HG03025 (cell line): ENCODE measurements at regions not wholly inside any gene's neighbourhood (a gene's known extent, or its start where the extent isn't known, plus 50 kb on each side); places are given as distances from the start of the nearest gene placed in this dataset.
"Not testable (repeated sequence)": the region's sequence is repeated elsewhere in the genome, so short reads cannot be mapped to it uniquely, and the experiment has no call there.

ENCODE experiments used
- ATAC-seq: cut with Tn5 transposase; IDR thresholded peaks from one replicate; pipeline ENCODE4 v1.9.1; 2021; ENCODE audit warnings: mild to moderate bottlenecking, moderate library complexity; ENCODE audit not compliant: unreplicated experiment, low FRiP score

DNA sequence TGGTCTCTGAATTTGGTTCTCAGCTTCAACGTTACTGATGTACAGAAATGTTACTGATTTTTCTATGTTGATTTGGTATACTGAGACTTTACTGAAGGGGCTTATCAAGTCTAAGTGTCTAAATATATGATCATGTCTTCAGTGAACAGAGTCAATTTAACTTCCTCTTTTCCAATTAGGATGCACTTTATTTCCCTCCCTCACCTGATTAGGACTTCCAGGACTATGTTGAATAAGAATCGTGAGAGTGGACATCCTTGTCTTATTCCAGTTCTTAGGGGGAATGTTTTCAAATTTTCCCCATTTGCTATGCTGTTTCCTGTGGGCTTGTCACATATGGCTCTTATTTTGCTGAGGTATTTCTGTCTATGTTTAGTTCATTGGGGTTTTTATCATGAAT, 349.5 kb downstream of the PRR16 start:
- ATAC-seq, result no peak

- ATAC-seq, result no peak
These were observed 353.2 kb downstream of the PRR16 start for GRCh38 chr5:120817044-120817985.

DNA sequence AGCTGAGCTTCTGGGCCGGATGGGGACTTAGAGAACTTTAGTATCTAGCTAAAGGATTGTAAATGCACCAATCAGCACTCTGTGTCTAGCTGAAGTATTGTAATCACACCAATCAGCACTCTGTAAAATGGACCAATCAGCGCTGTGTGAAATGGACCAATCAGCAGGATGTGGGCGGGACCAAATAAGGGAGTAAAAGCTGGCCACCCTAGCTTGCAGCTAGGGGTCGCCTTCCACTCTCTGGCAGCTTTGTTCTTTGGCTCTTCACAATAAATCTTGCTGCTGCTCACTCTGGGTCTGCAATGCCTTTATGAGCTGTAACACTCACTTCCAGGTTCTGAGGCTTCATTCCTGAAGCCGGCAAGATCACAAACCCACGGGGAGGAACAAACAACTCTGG, 354.0 kb downstream of the PRR16 start:
- ATAC-seq, result no peak

DNA sequence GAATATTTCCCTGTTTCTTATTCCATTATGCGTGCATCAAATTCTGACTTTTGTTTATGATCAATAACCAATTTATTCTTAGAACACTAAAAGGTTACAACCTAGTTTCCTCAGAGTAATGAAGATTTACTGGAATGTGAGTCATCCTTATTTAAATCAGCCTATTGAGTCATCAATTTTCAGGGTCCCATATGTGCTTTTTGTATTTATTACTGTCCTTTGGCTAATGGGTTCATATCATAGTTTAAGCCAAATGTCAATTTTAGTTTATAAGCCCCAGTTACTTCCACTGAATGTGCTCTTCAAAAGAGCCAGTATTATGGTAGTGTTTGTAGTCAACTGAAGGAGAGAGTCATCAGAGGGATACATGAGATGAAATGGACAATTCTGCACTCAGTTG, 359.2 kb downstream of the PRR16 start:
- no peak for ATAC-seq

- not testable (repeated sequence) for ATAC-seq
These were observed 367.5 kb downstream of the PRR16 start for GRCh38 chr5:120831646-120832045.

DNA sequence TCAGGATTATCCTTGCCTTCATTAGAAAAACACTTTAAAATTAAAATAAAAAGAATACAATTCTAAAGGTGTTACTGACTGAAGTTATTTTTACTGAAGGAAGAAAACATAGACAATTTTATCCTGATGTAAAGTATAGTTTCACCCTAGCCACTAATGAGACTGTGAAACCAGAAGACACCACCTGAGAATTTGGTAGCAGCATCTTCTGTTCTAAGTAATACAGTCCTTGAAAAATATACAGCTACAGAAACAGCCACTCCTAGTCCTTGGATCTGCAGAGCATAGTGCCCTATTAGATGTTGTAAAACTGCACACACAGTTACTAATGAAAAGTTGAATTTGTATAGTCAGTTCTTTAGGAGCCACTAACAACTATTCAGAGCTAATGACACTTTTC, 377.7 kb downstream of the PRR16 start:
- ATAC-seq, result no peak

GRCh38 chr5:120843390-120843980, 379.4 kb downstream of the PRR16 start:
- ATAC-seq, result no peak

DNA sequence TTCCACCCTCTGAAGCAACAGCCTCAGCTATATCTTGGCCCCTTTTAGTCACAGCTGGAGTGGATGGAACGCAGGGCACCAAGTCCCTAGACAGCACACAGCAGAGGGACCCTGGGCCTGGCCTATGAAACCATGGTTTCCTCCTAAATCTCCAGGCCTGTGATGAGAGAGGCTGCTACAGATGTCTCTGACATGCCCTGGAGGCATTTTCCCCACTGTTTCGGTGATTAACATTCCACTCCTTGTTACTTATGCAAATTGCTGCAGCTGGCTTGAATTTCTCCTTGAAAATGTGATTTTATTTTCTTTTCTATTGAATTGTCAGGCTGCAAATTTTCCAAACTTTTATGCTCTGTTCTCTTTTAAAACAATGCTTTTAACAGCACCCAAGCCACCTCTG, 384.8 kb downstream of the PRR16 start:
- no peak for ATAC-seq

DNA sequence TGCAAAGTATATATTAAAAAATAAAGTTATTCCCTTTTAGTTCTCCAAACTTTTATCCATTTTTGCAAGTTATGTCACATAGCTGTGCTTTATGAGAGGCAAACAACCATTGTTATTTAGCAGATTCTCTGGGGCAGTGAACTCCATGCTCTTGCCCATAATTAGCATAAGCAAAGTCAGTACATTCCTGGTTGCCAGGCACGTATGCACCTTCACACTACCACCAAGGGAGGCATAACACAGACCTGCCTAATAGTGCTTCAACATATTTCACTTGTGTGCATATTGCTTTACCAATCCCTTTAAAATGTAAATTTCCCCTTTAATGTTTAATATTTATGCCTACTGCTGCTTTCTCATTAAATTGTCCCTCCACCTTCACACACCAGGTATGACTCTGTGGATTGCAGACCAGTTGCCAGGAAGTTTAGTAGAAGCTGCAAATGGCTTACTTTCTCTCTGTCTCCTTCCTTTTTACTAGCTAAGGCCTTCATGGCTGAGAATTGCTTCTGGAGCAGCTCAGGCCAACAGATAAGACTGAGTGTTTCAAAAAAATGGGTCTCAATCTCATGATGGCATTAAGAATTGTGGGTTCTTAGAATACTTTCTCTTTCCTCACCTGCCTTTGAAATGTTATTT, 388.2 kb downstream of the PRR16 start:
- no peak for ATAC-seq

- ATAC-seq, result no peak
These were observed 402.9 kb downstream of the PRR16 start for GRCh38 chr5:120866997-120867396.

GRCh38 chr5:120869831-120870230, 405.7 kb downstream of the PRR16 start:
- no peak for ATAC-seq

DNA sequence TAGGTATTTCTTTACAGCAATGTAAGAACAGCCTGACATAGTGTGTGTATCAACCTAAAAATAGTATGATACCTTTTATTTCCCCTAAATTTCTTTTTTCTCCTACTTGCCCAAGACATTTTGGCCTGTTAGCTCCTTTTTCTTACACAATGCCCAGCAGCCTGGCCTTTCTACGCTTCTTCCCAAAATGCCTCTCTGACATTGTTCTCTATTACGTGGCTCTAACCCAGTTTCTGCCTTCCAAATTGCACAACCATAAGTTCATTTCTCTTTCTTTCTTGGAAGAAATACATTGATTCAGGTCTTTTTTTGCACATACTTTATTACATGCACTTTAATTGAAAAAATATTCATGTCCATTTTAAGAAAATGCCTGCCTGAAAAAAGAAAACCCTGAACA, 408.2 kb downstream of the PRR16 start:
- no peak for ATAC-seq

DNA sequence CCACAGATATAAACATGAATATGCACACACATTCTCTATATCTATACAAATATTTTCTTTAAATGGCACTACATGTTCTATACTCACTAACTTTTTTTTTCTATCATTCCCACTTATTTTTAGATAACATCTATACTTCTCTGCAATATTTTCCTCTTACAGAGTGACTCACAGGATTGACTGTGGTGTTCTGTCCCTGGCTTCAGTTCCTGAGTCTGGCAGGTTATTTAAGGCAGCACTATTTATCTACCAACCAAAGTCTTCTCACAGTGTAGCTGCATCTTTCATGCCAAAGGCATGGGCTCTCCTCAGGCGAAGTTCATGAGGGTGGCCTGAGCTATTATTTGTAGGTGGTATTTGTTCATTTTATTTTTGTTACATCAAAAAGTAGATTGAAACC, 409.0 kb downstream of the PRR16 start:
- ATAC-seq, result no peak

DNA sequence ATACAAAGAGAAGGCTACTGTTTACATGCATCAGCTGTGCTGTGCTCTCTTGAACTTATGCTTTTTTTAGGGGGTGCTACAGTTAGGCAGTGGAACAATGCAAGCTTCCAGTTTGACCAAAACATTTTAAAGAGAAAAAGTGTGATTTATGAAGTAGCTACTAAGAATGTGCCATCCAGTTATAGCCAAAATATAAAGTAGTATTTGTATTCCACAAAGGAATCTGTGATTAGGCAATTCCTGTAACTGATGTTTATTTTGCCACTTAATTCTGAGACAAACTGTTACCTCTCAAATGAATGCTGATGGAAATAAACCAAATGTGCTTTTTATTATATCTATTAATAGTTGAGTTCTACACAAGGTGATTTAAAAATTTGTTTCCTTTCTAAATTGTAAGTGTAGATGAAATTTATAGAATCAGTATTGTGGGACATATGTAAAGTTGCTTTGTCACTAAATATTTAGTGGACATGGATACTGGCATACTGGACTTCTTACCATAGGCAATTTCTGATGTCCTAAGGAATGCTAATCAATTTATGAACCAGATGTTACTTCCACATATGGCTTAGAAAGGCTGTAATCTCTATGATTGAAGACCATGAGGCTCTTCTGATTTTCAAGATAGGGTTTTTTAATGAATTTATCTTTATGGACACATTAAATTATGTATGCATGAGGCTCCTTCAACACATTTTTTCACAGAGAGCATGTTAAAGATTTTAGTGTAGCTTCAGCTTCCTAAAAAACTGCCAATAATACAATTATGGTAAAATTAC, 410.2 kb downstream of the PRR16 start:
- no peak for ATAC-seq

DNA sequence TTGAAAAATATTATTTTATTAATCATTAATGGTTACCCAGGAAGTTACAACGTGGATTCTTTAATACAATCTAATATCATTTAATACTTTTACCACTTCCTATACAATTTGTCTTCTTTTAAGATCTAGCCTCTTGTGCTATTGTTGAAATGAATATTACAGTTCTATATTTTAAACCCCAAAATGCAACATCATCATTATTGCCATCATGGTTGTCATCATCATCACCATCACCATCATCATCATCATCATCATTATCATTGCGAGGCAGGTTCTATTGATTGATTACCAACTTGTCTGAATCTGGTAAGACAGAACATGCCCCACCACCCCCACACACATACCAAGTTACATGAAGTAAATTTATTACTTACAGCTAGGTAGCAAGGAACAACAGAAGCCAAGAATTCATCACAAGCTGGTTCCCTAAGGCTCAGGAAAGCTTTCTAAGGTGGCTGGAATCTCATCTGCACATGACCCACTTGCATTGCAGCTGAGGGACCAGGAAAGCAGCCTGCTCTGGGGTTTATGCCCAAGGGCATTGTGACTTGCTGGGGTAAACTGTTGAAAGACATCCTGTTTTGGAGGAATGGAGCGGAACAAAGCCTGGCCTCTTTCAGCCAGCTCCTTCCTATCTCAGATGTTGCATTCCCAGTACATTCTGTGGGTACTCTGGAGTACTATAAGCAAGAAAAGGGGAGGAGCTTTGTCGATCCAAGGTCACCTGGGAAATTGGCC, 418.1 kb downstream of the PRR16 start:
- no peak for ATAC-seq

DNA sequence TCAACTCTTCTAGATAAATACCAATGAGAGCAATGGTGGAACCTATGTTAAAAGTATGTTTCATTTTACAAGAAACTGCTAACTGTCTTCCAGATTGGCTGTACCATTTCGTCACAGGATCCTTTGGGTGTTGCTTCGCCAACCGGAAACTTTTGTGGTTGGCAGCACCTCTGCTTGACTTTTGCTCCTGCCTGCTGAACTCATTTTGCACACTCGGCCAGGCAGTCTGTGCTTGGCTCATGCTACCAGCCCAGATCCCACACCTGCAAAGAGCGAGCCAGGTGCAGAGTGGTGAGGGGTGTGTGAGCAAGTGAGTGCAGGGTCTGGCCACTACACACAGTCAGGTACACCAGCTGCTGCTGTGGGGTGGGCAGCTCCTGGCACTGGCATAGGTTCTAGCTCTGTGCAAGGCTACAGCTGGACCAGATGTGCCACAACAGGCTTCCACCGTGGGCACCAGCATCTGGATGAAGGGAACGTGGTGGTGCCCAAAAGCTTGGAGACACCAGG, 422.3 kb downstream of the PRR16 start:
- no peak for ATAC-seq

DNA sequence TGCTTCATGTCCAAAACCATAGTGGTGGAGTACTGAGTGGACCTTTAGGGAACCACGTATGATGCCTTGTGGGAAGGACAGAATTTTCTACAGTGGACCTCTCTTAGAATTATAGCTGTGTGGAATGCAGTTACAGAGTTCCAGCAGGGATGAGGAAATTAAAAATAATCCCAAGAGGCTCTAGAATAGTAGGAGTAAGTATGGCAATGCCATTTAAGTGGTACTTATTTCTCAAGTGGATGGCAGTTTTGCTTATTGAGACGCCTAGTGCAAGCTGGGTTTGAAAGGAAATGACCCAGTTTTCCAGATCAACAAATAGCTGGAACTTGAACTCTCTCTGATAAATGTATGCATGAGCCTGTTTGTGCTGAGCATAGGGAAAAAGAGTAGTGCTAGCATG, 431.6 kb downstream of the PRR16 start:
- ATAC-seq, result no peak

DNA sequence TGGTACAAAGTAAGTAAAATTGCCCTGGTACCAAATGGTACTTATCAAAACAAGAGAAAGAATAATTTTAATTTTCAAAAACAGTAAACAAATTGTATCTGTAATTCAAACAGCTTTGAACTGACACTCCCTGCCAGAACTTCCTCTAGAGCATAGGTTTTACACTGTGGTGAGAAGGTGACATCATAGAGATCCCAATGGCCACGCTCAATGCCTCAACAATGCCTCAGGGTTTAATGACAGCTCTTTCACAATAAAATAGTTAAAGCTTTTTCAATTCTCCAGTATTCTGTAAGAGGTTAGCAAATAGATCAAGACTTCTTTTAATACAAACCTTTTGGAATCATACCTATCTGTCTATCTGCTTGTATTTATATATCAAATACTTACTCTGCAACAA, 437.1 kb downstream of the PRR16 start:
- no peak for ATAC-seq

- ATAC-seq, result no peak
These were observed 443.9 kb downstream of the PRR16 start for GRCh38 chr5:120907953-120908352.

- no peak for ATAC-seq
These were observed 446.5 kb downstream of the PRR16 start for GRCh38 chr5:120910629-120911028.
